HEK293T (cell line): ENCODE measurements at regions not wholly inside any gene's neighbourhood (a gene's known extent, or its start where the extent isn't known, plus 50 kb on each side); places are given as distances from the start of the nearest gene placed in this dataset.

Experiments
- ARNT ChIP-seq: fragments of 450-650 bp; IDR thresholded peaks from 2 replicates; pipeline ENCODE4 v1.6.1; 2017; ENCODE audit warnings: mild to moderate bottlenecking
- CTBP1 ChIP-seq: fragments of 450-650 bp; IDR thresholded peaks from 2 replicates; pipeline ENCODE4 v1.6.1; 2016; ENCODE audit warnings: borderline replicate concordance
- FOXK2 ChIP-seq: fragments of 450-650 bp; IDR thresholded peaks from 2 replicates; pipeline ENCODE4 v1.6.1; 2016; ENCODE audit warnings: mild to moderate bottlenecking
- SP1 ChIP-seq: fragments of 450-650 bp; IDR thresholded peaks from 2 replicates; pipeline ENCODE4 v1.6.1; 2017
- SUZ12 ChIP-seq: fragments of 450-650 bp; IDR thresholded peaks from 2 replicates; pipeline ENCODE4 v1.6.1; 2016; ENCODE audit warnings: mild to moderate bottlenecking

DNA sequence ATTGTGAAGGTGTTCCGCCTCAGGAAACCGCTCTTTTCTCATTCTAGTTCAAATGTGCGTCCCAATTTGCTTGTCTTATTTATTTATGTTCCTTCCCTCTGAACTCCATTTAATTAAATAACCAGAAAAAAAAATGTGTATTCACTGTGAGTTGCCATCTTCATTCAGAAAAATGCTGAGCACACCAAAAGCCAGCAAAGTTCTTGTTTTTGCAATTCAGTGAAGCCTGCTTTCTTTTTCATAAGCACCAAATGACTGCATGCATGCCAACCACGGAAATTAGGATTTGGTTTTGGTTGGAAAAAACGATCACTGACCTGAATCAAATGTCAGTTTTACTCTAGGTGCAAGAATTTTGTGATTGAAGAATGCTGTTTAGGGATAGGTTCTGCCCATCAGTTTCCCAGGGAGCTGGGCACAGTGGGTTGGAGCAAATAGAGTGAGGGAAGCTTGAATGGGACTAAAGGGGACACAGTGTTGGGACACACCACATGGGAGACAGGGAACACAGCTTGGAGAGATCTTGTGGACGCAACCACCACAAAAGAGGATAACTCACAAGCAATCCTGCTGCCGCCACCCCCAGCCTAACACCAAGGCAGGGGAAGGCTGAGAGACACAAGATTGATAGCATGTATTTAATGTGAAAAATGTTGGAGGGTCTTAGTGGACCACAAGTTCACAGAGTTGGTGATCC, 183.4 kb upstream of the GALNT2 start:
- TF ChIP-seq ARNT (no peak), SP1 (no peak), FOXK2 (no peak), CTBP1 (no peak), SUZ12 (no peak)
